Gastroesophageal sphincter (tissue), 3 donors: ENCODE measurements at regions not wholly inside any gene's neighbourhood (a gene's known extent, or its start where the extent isn't known, plus 50 kb on each side); places are given as distances from the start of the nearest gene placed in this dataset.

Source experiments
- CTCF ChIP-seq, 4 experiments: fragments of 200-600 bp in 2 of 4; fragments of 450-650 bp in 2 of 4; sonication (generic) in 1 of 4; IDR thresholded peaks; one replicate each; pipeline ENCODE4 v1.5.1; 2017 to 2019; ENCODE audit warnings: antibody characterized with exemption in 4 of 4, mild to moderate bottlenecking in 2 of 4, moderate library complexity in 2 of 4
- POLR2A ChIP-seq, 2 donors: fragments of 450-650 bp; IDR thresholded peaks; one replicate each; pipeline ENCODE4 v1.6.1; 2017; ENCODE audit warnings: antibody characterized with exemption in 2 of 2, mild to moderate bottlenecking in 2 of 2, moderate library complexity in 1 of 2

GRCh38 chr3:18217507-18218174 is 207.5 kb downstream of the SATB1 start:
- TF ChIP-seq CTCF (IDR thresholded peaks at IDR 0.05) (no peak), POLR2A (IDR thresholded peaks at IDR 0.05) (no peak)
